Activated CD4-positive, alpha-beta T cell treated with anti-CD3 and anti-CD28 coated beads, Interleukin-2, amount 50 U/mL, for 16 hours (primary cell): ENCODE measurements at regions not wholly inside any gene's neighbourhood (a gene's known extent, or its start where the extent isn't known, plus 50 kb on each side); places are given as distances from the start of the nearest gene placed in this dataset.
"Not testable (repeated sequence)": the region's sequence is repeated elsewhere in the genome, so short reads cannot be mapped to it uniquely, and the experiment has no call there.

Experiments
- DNase-seq: peaks from one replicate; pipeline ENCODE4 v3.0.0-alpha.2; 2020

DNA sequence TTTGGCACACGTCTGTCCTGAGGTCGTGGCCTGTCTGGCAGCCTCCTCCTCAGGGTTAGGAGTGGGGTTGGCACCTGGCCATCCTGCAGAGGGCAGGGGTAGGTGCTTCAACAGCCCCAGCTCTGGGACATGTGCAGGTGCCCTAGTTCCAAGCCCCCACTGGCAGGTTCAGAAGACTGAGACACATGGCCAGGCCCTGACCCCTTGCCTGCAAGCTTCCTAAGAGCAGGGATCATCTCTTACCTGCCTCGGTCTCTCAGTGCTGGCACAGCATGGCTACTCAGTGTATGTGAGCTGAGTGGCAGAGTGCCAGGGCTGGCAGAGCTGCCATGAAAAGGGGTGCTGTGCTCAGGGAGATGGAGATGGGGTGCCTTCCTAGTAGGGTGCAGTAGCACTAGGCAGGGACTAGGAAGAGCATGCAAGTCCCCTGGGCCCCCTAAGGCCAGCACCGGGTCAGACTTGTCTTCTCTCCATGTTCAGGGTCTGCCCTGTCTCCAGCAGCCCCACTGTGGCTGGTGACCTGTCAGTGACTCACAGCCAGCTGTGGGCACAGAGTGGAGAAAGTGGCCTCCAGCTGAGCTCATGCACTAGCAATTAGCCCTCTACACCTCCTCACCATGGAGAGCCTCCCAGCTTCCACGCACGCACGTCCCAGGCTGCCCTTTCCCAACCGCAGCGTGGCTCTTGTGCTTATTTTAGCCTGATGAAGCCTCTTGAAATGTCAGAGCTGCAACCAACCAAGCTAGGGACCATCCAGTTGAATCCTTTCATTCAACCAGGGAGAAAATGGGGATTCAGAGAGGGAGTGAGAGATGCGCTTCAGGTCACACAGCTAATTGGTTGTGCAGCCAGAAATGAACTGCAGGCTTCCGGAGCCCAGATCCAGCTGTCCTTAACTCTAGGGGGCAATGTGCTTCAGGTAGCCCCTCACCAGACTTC, 116.6 kb downstream of the MRPL14 start:
- DNase-seq, result no peak

DNA sequence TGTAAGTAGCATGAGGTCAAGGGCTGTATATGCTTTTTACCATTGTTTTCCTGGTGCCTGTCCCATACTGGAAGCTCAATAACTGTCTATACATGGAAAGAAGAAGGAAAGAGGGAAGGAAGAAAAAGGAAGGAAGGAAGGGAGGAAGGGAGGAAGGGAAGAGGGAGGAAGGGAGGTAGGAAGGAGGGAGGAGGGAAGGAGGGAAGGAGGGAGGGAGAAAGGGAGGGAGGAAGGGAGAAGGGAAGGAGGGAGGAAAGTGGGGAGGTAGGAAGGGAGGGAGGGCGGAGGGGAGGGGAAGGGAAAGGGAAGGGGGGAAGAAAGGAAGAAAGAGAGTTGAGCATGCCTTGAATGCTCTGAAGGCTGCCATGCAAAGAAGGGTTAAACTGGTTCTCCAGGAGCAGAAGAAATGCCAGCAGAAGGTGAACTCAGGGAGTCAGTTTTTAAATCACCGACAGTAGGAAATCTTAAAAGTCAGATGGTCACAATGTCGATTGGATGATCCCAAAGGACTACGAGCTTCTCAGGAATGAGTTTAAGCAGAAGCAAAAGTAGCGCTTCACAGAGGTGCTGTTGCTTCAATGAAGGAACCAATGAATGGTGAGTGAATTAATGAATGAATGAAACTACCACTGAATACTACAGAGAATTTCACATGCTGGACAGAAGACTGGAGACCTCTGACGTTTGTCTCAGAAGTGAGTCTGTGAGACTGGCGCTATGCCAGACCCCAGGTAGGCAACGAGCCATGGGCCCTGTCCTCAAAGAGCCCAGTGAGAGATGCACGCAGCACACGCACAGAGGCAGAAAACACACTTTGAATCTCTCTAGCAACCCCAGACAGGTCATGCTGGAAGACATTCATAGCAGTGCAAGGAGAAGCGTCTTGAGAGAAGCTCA, 117.6 kb downstream of the MRPL14 start:
- no peak for DNase-seq

DNA sequence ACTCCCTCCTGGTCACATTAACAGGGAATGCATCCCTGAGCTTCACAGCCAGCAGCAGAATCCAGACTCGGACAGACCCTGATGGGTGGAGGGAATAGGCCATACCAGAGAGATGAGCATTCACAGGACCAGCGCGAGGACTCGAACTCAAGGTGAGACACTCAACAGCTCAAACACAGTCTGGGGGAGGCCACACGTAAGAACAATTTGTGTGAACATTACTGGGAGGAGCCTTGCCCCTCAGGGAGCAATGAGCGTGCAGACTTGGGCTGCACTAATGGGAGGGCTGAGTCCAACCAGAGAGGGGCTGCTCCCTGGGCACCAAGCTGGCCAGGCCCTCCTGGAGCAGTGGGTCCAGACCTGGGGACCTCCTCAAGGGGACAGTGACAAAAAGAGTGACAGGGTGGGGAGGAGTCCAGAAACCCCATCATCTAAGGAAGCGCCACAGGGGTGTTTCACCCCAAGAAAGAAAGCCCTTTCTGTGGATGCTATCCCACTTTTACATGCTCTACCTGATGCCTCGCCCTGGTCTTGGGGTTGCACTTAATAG, 118.4 kb downstream of the MRPL14 start:
- no peak for DNase-seq

DNA sequence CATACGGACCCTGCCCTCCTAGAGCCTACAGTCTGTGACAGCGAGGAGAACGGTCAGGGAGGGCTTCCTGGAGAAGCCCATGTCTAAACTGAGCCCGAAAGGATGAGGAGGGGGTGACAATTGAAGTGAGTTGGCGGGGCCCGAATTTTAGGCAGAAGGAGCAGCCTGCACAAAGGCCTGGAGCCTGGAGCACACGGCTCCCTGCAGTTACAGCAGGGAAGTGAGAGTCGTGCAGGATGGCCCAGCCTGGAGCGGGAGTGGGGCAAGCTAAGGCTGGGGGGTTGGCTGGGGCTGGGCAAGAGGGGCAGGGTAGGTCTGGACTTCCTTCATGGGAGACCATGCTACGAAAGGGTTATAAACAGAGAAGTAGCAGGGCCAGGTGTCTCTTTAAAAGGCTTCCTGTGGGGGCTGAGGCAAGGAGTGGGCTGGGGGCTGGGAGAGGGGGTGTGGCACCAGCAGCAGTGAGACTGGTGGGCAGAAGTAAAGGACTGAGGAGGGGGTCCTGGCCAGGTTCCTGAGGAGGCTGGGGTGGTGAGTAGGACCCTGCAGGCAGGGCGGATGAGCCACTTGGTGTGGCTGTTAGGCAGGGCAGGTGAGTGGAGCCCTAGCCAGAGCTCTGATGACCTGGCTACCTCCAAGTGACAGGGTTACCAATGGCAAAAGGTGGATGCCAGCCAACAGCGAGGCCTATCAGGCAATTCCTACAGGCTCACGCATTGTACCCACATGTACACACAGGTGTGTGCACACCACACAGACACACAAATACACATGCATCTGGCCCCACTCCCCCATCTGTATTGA, 119.2 kb downstream of the MRPL14 start:
- DNase-seq, result no peak

DNA sequence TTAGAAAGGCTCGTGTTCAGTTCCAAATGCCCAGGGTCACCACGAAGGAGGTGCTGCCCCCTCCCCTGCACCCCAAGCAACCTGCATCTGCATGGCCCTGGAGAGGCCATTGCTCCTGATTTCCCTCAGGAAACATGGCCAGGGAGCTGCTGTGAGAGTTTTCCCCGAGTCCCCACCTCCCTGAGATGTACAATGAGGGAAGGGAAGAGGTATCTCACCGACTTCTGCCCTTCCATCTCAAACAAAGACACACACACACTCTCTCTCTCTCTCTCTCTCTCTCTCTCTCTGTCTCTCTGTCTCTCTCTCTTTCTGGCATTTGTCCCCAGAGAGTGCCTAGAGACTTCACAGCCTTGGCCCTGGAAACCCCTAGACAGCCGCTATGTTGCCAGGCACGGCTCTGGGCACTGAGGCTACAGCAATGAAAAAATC, 120.4 kb downstream of the MRPL14 start:
- no peak for DNase-seq

DNA sequence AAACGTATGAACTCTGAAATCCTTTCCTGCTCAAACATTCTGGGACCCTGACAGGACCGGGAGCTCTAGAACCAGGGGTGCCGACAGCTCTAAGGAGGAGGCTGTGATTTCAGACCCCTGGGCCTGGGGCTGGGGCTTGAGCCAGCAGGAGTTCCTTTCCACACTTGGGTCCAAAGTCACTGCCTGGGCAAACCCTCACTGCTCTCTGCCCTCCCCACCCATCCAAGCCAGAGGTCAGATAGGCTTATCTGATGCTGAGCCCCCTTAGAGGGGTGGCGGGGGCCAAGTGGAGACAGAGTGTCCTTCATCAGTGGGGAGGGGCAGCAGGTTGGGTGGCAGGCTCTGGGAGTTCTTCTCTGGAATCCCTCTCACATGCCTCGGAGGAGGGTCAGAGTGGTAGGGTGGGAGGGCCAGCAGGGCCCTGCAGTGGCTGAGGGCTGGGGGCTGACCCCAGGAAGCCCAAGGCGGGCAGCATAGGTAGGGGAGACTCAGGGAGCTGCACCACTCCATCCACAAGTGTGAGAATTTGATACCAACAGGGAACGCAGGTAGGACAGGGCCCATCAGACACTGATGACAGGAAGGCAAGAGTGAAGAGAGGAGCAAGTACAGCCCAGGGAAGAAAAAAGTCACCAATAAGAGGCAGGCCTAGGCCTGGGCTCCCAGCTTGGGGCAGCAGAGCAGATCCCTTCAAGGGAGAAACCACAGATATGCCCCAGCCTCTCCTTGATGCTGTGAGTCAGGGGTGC, 121.0 kb downstream of the MRPL14 start:
- DNase-seq, result no peak

DNA sequence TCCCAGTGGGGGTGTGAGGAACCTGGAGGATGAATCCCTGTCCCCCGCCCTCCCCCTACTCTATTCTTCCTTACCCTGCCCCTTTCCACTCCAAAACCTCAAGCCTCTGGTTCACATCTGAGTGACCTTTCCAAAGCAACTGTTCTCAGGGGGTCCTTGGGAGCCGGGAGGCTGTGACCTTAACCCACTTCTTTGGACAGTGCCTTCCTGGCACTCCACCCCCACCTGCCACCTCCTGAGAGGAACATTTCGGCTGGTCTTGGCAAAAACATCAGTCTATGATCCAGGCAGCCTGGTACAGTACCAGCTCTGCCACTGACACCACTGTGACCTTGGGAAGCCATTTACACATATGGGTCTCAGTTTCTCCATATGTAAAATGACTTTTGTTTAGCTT, 121.7 kb downstream of the MRPL14 start:
- no peak for DNase-seq

DNA sequence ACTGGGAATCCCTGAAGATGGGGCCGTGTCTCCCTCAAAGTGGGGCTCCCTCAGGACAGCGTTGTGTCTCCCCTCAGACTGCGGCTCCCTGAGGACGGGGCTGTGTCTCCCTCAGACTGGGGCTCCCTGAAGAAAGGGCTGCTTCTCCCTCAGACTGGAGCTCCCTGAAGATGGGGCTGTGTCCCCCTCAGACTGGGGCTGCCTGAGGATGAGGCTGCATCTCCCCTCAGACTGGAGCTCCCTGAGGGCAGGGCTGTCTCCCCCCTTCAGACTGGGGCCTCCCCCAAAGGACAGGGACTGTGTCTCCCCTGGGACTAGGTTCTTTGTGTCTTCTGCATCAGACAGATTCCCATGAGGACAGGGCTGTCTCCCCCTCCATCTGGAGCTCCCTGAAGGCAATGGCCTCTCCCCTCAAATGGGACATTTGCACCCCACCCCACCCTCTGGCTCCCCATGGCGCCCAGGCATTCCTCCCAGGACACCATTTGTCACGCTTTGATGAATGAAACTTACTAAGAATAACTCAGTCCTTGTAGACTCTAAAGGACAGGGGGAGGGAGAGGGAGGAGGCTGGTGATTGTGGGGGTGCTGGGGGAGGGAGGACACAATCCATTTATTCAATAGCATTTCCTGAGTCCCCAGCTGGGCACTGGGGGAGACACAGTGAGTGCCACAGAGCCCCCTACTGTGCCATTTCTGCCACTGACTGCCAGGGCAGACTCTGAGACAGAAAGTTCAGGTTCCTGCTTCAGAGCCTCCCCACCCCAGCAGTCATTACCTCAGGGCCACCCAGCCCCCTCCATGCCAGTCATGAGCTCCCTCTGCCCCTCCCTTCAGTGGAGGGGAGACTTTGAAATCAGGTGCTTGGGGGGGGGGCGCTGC, 122.4 kb downstream of the MRPL14 start:
- no peak for DNase-seq

DNA sequence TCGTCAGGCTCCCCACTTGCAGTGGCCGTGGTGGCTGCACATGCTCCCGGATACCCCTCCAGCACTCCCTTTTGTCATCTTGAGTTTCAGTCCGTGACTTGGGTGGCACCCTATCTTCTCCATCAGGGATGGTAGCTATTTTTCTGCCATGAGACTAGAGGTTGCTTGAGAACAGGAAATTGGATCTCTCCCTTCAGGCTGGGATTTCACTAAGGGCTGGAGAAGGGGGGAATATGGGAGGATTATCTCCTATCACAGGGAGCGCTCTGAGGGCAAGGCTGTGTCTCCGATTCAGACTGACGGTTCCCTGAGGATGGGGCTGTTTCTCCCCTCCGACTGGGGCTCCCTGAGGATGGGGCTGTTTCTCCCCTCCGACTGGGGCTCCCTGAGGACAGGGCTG, 123.1 kb downstream of the MRPL14 start:
- DNase-seq, result no peak

DNA sequence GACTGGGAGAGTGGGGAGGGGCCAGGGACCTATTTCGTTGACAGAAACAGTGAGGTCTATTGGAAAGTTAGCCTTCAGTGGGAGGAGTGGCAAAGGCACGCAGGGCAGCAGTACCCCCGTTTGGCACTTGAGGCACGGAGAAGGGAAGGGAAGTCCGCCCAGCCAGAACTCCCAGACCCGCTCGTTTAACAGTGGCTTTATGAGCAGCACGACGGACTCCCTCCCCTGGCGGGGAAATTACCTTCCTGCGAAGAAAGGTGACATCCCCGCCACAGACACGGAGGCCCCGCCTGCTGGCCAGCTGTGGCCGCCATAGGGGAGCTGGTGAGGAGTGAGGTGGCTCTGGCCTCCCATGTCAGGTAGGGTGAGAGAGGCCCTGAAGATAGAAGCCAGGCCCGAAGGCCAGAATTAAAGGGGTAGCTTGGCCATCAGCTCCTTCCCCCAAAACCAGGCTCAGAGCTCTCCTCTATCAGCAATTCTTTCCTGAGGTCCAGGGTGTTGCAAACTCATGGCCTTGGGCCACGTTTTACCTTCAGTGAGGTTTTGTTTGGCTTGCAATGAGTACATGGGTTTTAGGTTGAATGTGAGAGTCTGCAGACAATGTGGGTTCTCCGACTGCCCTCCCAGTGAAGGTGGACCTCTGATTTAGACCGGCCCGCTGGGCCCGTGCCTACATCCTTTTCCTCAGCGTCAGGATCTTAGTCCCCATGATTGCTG, 123.7 kb downstream of the MRPL14 start:
- no peak for DNase-seq

DNA sequence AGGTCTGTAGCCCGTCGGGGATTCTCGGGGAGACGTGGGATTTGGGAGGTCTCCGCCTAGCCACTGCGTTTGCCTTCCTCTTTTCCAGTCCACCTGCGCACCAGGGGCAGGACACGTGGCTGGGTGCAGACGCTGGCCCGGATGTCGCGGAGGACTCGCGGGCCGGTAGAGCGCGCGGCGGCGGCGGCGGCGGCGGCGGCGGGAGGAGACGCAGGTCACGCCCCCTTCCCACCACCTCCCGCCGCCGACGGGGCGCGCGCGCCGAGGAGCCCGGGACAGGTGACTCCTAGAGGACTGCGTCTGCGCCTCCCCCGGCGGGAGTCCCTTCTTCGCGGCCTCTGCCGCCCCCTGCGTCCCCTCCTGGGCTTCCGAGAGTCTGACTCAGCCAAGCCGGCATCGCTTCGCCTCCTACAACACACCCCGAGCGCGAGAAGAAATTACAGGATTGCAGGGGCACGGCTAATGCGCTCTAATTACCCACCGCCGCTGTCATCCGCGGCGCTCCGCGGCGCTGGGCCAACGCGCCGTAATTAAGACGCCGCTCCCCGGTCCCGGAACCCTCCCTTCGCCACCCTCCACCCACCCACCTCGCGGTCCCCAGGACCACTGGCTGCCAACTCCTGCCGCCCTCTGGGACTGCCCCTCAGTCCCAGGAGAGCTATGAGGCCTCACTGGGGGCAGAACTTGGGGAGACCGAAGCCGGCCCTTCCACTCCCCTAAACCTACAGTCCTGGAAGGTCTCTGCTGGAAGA, 124.5 kb downstream of the MRPL14 start:
- DNase-seq, result peak; percentile 56

DNA sequence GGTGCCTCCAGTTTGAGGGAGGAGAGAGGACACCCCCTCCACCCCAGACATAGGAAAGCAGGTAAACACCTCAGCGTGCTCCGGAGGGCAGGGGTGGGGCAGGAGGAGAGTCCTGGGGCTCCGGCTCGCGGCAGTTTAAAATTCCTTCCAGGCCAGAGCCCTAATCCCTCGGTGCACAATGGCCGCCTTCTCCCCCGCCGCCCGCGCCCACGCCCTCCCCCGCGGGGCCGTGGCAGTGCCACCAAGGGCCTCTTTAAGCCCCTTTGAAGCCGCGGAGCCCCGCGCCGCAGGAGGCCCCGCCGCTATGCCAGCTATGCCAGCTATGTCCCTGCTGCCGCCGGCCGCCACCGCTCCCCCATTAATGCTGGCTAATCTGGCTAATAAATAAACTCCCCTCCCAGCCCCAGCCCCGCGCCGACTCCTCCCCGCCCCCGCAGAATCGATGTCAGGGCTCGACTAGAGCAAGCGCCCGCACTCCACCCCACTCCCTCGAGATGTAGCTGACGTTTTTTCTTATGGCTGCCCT, 125.1 kb downstream of the MRPL14 start:
- no peak for DNase-seq

DNA sequence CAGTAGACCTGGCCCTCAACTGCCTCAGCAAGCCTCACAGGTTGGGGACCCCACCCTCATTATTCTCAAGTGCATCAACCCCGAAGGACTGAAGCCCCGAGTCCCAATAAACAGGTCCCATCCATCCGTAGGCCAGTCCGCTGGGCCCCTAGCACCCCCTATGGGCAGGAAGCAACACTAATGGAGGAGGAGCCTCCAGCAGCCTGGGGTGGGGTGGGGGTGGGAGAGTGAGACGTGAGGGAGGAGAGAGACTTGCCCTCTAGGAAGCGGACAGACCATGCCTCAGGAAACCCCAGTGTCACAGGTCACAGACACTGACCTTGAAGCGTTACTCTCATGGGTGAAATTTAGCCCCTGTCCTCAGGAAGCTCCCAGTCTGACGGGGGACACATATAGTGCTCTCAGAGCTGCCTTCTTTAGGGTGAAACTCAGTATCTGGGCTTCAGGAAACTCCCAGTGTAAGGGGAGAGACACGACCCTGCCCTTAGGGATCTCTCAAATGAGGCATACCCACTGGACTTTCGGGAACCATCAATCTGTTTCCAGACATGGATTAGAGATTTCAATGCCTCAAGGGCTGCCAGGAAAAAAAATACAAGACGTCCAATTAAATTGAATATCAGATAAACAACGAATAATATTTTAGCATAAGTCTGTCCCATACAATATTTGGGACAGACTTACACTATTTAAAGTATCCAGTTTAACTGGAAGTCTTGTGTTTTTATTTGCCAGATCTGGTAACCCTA, 125.8 kb downstream of the MRPL14 start:
- peak; percentile 57 for DNase-seq

DNA sequence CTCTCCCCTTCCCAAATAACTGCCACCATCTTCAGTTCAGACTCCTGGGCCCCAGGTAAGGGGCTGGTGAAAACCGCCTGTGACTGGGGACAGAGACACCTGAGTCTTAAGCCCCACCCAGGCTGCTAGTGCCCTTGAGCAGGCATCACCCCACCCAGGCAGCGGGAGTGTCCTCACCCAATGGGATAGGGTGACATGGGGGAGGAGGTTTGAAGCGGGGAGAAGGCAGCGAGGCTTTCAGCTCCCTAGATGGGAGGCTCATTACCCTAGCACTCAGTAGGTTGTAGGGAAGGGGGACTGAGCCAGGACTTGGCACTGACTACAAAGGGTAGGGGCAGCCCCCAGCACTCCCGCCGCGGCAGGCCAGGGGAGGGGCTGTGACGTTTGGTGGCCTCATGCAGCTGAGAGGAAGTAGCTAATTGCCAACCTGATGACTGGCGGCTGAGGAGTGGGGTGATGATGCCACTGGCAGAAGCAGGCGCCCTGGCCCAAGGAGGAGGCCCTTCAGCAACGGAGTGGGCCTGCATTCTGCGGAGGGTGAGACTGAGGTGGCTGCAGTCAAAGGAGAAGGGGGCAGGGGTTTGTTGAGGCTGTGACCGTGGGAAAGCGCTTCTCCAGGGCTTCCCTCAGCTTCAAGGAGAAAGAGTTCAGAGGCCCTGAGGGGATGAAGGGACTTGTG, 126.9 kb downstream of the MRPL14 start:
- peak; percentile 67 for DNase-seq

DNA sequence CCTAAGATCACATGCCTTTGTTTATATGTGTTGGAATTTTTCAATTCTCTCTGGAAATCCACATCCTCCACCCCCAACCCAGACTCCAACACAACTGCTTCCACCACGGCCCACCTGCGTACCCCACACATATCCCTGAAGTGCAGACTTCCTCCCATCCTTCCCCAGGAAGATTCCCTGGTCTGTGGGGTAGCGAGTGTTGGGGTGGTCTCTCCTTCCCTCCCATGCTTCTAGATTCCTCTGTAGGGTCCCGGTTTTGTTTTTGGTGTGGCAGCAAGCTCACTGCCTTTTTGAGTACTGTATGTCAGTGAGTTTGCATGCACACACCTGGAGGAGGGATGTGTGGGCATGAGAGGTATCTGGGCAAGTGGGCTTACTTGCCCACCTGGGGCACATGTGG, 127.6 kb downstream of the MRPL14 start:
- DNase-seq, result no peak

DNA sequence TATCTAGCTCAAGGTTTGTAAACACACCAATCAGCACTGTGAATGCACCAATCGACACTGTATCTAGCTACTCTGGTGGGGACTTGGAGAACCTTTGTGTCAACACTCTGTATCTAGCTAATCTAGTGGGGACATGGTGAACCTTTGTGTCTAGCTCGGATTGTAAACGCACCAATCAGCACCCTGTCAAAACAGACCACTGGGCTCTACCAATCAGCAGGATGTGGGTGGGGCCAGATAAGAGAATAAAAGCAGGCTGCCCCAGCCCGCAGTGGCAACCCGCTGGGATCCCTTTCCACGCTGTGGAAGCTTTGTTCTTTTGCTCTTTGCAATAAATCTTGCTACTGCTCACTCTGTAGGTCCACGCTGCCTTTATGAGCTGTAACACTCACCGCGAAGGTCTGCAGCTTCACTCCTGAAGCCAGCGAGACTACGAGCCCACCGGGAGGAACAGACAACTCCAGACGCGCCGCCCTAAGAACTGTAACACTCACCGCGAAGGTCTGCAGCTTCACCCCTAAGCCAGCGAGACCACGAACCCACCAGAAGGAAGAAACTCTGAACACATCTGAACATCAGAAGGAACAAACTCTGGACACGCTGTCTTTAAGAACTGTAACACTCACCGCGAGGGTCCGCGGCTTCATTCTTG, 128.5 kb downstream of the MRPL14 start:
- not testable (repeated sequence) for DNase-seq

DNA sequence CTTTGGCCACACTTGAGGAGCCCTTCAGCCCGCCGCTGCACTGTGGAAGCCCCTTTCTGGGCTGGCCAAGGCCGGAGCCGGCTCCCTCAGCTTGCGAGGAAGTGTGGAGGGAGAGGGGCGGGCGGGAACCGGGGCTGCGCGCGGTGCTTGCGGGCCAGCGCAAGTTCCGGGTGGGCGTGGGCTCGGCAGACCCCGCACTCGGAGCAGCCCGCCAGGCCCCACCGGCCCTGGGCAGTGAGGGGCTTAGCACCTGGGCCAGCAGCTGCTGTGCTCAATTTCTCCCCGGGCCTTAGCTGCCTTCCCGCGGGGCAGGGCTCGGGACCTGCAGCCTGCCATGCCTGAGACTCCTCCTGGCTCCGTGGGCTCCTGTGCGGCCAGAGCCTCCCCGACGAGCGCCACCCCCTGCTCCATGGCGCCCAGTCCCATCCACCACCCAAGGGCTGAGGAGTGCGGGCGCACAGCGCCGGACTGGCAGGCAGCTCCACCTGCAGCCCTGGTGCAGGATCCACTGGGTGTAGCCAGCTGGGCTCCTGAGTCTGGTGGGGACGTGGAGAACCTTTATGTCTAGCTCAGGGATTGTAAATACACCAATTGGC, 129.2 kb downstream of the MRPL14 start:
- DNase-seq, result not testable (repeated sequence)
